ENCODE measurements at regions not wholly inside any gene's neighbourhood (a gene's known extent, or its start where the extent isn't known, plus 50 kb on each side); places are given as distances from the start of the nearest gene placed in this dataset.
A peak's percentile ranks its signal among the peaks of the same experiment; 100 is the strongest.

GRCh38 chr2:9076210-9076609 lies 72.7 kb upstream of the MBOAT2 start:
- no peak for DNase-seq

- DNase-seq = no peak
These were observed 71.4 kb upstream of the MBOAT2 start for GRCh38 chr2:9074930-9075329.

DNA sequence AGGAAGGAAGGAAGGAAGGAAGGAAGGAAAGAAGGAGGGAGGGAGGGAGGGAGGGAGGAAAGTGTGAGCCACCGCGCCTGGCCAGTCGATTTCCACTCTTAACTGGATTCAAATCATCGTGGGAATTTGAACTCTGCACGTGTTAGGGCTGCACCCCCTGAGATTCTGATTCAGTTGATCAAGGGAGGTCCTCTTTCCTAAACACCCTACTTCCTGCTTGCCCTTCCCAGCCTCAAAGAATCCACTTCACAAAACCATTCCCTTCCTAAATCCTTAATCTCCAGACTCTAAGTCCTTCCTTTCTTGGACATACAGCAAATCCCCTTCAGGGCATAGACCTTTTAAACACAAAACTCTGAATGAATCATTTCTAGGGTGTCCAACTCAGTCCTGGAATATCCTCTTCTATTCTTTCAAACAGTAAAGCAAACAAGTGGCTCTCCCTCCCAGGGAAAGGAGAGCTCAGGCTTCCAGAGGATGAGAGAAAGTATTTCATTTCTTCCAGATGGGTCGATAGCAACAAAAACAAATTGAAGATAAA lies 68.2 kb upstream of the MBOAT2 start:
- DNase-seq = no peak

DNA sequence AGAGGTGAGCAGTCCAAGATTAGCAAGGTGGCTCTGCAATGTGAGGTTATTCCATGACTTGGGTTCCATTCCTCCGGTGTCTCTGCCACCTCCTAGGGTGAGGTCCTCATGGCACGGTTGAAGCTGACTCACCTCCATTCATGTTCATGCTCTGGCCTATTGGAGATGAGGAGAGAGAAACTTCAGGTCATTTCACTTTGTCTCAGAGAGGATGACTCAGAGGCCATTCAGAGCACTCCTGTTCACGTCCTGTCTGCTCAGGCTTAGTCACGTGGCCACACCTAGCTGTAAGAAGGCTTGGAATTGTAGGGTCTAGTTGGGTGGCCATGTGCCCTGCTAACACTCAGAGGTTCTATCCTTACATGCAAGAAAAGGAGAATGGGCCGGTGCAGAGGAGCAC lies 67.5 kb upstream of the MBOAT2 start:
- DNase-seq = no peak

GRCh38 chr2:9069543-9069942 lies 66.1 kb upstream of the MBOAT2 start:
- no peak for DNase-seq

DNA sequence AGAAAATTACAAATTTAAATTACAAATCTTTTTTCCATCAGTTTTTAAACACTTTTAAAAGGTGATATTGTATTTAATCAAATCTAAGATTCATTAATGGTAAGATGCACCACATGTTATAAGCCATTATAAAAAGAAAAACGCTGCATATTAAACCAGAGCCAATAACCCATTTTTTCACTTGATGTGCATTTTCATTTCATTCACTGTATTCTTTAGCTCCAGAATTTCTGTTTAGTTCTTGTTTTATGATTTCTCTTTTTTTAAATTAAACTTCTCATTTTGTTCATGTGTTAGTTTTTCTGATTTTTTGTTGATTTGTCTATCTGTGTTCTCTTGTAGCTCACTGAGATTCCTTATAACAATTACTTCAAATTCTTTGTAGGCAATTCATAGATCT lies 62.4 kb upstream of the MBOAT2 start:
- no peak for DNase-seq

- no peak for DNase-seq
These were observed 59.6 kb upstream of the MBOAT2 start for GRCh38 chr2:9063023-9063606.

DNA sequence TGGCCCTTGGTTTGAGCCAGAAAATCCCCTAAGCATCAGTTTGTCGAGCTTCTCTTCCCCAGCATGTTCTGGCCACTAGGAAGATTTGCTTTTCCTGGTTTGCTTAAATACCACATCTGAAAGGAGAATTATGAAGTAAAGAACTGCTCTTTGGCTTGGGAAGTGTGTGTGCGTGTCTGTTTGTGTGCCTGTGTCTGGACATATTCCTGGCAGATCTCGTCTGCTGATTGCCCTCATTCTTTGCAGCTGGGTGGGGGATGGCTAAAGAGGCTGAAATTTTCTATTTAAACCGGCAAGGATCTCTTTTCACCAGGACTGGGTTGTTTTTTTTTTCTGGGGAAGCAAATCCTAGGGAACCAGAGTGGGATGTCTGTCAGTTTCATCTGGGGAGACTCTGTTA lies 57.3 kb upstream of the MBOAT2 start:
- no peak for DNase-seq

DNA sequence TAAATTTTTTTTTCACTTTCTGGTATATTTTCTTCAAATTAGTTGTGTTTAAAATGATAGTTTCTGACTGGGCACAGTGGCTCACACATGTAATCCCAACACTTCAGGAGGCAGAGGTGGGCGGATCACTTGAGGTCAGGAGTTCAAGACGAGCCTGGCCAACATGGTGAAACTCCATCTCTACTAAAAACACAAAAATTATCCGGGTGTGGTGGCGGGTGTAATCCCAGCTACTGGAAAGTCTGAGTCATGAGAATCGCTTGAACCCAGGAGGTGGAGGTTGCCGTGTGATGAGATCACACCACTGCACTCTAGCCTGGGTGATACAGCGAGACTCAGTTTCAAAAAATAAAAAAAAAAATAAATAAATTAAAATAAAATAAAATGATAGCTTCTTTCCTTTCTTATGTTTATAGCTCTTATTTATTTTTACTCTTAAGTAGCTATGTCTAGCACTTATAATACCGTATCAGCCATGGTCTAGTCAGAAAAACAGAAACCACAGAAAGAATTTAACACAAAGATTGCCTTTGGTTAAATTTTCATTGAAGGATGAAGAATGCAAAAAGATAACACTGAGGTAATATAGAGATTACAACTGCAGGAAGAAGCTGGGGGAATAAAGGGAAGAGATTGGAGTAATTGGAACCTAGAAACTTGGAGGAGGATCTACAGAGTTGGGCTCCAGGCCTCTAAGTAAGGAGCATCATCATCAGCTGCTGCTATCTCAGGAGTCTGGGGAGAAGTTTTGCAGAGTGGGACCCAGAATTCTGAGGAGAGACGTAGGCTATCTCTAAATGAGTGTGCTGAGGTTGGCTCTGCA lies 54.7 kb upstream of the MBOAT2 start:
- DNase-seq = peak; percentile 46

GRCh38 chr2:9055471-9055870 lies 52.0 kb upstream of the MBOAT2 start:
- DNase-seq = no peak

DNA sequence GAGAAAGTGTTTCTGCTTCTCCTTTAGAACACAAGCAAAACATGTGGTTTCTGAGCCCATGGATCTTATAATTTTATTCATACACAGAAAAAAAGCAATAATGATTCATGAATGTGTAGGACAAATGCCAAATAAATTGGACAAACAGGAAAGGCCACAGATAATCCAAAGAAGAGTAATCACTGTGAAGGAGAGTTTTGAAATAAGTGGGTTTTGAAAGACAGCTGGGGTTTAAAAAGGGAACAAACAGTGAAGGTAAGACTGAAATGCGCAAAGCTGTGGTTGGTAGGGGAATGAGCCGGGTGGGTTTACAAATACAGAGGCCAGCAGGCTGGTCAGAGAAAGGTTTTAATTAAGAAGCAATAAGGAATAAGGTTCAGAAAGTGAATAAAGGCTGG lies 50.0 kb upstream of the MBOAT2 start:
- no peak for DNase-seq
